IMR-90 (cell line): ENCODE measurements at regions not wholly inside any gene's neighbourhood (a gene's known extent, or its start where the extent isn't known, plus 50 kb on each side); places are given as distances from the start of the nearest gene placed in this dataset.

Experiments used
- ATAC-seq: fragments of 200-7000 bp; cut with Tn5 transposase; 2 replicates; pipeline ENCODE4 v1.9.1; 2020; ENCODE audit warnings: low read depth, mild to moderate bottlenecking, moderate library complexity
- BruUV-seq: library from RNA; stranded (reverse); fragments of 400-500 nt; replicated peaks from 2 replicates; lab custom pipeline; 2021; lab: Mats Ljungman, UMichigan
- CTCF ChIA-PET: fragments of 300-600 bp; formaldehyde crosslinking; extraction: SDS; loops from one replicate; lab custom pipeline; 2021; ENCODE audit warnings: antibody characterized with exemption; lab: Yijun Ruan, JAX
- POLR2A ChIA-PET: fragments of 300-600 bp; sonication (Branson Sonifier 250); formaldehyde crosslinking; loops from one replicate; lab custom pipeline; 2022; ENCODE audit warnings: antibody characterized with exemption; ENCODE audit not compliant: unreplicated experiment; lab: Charles Lee
- DNase-seq: peaks from one replicate; pipeline ENCODE4 v3.0.0; 2013
- H2AFZ ChIP-seq: replicated peaks from 2 replicates; pipeline ENCODE3; 2013; ENCODE audit warnings: low read length, mild to moderate bottlenecking; ENCODE audit not compliant: poor library complexity
- H2AK5ac ChIP-seq: 2 replicates; pipeline ENCODE4 v1.6.1; 2013; ENCODE audit warnings: low read depth, low read length, inconsistent platforms
- H2AK9ac ChIP-seq: replicated peaks from 2 replicates; pipeline ENCODE3; 2013; ENCODE audit warnings: mild to moderate bottlenecking, low read depth, low read length, moderate library complexity; ENCODE audit not compliant: poor library complexity
- H2BK120ac ChIP-seq: 2 replicates; pipeline ENCODE4 v1.6.1; 2013; ENCODE audit warnings: low read depth, low read length, inconsistent platforms
- H2BK15ac ChIP-seq: 3 replicates; pipeline ENCODE4 v1.6.1; 2013; ENCODE audit warnings: low read depth, low read length, inconsistent platforms
- H2BK20ac ChIP-seq: 2 replicates; pipeline ENCODE4 v1.6.1; 2013; ENCODE audit warnings: low read depth, mild to moderate bottlenecking, inconsistent platforms, low read length, moderate library complexity
- H2BK5ac ChIP-seq: 2 replicates; pipeline ENCODE4 v1.6.1; 2013; ENCODE audit warnings: mild to moderate bottlenecking, low read depth, low read length, inconsistent platforms; ENCODE audit not compliant: poor library complexity, severe bottlenecking
- H3K14ac ChIP-seq: replicated peaks from 2 replicates; pipeline ENCODE4 v1.6.1; 2013; ENCODE audit warnings: low read depth, low read length, inconsistent platforms
- H3K18ac ChIP-seq: 2 replicates; pipeline ENCODE4 v1.6.1; 2013; ENCODE audit warnings: low read depth, low read length, control low read depth
- H3K23ac ChIP-seq: 2 replicates; pipeline ENCODE4 v1.6.1; 2013; ENCODE audit warnings: low read depth, low read length, inconsistent platforms
- H3K27ac ChIP-seq: 2 replicates; pipeline ENCODE4 v1.5.1; 2013; ENCODE audit warnings: mild to moderate bottlenecking, control low read depth, low read length; ENCODE audit not compliant: insufficient read depth
- H3K27me3 ChIP-seq: 2 replicates; pipeline ENCODE4 v1.6.1; 2013; ENCODE audit warnings: low read length; ENCODE audit not compliant: control insufficient read depth, insufficient read depth
- H3K36me3 ChIP-seq: 2 replicates; pipeline ENCODE4 v1.6.1; 2013; ENCODE audit warnings: low read length, mixed read lengths; ENCODE audit not compliant: control insufficient read depth, insufficient read depth
- H3K4ac ChIP-seq: 2 replicates; pipeline ENCODE4 v1.6.1; 2013; ENCODE audit warnings: low read depth, low read length, inconsistent platforms
- H3K4me1 ChIP-seq: 2 replicates; pipeline ENCODE4 v1.6.1; 2013; ENCODE audit warnings: low read length, mixed read lengths; ENCODE audit not compliant: control insufficient read depth, insufficient read depth
- H3K4me2 ChIP-seq: 2 replicates; pipeline ENCODE4 v1.6.1; 2013; ENCODE audit warnings: low read depth, mild to moderate bottlenecking, control low read depth, low read length, moderate library complexity
- H3K4me3 ChIP-seq: 2 replicates; pipeline ENCODE4 v1.5.1; 2013; ENCODE audit warnings: low read depth, mild to moderate bottlenecking, control low read depth, low read length, moderate library complexity; ENCODE audit not compliant: insufficient read depth
- H3K56ac ChIP-seq: 2 replicates; pipeline ENCODE4 v1.6.1; 2013; ENCODE audit warnings: low read length, inconsistent platforms; ENCODE audit not compliant: insufficient read depth; ENCODE audit errors: extremely low read depth
- H3K79me1 ChIP-seq, 2 experiments: 2 replicates each; pipeline ENCODE4 v1.6.1; 2013; ENCODE audit warnings: low read length in 2 of 2, inconsistent platforms in 1 of 2, low read depth in 1 of 2
- H3K9ac ChIP-seq: 2 replicates; pipeline ENCODE4 v1.6.1; 2013; ENCODE audit warnings: low read depth, low read length, control low read depth
- H3K9me1 ChIP-seq: 2 replicates; pipeline ENCODE4 v1.6.1; 2013; ENCODE audit warnings: low read length, inconsistent platforms; ENCODE audit not compliant: insufficient read depth
- H3K9me3 ChIP-seq: 2 replicates; pipeline ENCODE4 v1.6.1; 2013; ENCODE audit warnings: low read length; ENCODE audit not compliant: control insufficient read depth, insufficient read depth
- H4K20me1 ChIP-seq: 2 replicates; pipeline ENCODE4 v1.6.1; 2013; ENCODE audit warnings: low read length, inconsistent platforms; ENCODE audit not compliant: insufficient read depth
- H4K5ac ChIP-seq: 2 replicates; pipeline ENCODE4 v1.6.1; 2013; ENCODE audit warnings: mild to moderate bottlenecking, low read depth, low read length, control low read depth
- H4K8ac ChIP-seq, 2 experiments: 2 replicates each; pipeline ENCODE4 v1.6.1; 2013; ENCODE audit warnings: low read depth in 2 of 2, low read length in 2 of 2, control low read depth in 1 of 2, inconsistent platforms in 1 of 2
- H4K91ac ChIP-seq: 2 replicates; pipeline ENCODE4 v1.6.1; 2013; ENCODE audit warnings: low read depth, low read length, inconsistent platforms; ENCODE audit not compliant: insufficient read depth
- CHD1 ChIP-seq: IDR thresholded peaks from 2 replicates; pipeline ENCODE4 v1.6.1; 2012; ENCODE audit warnings: low read depth, low read length, improper control_type of control experiment
- MAFK ChIP-seq: IDR thresholded peaks from 2 replicates; pipeline ENCODE4 v1.6.1; 2012; ENCODE audit warnings: low read depth, low read length, improper control_type of control experiment
- MXI1 ChIP-seq: IDR thresholded peaks from 2 replicates; pipeline ENCODE4 v1.6.1; 2012; ENCODE audit warnings: low read depth, mild to moderate bottlenecking, low read length, moderate library complexity, borderline replicate concordance
- NFE2L2 ChIP-seq: fragments of 150-350 bp; IDR thresholded peaks from 2 replicates; pipeline ENCODE4 v1.6.1; 2016; ENCODE audit warnings: low read depth, mild to moderate bottlenecking, low read length
- RAD21 ChIP-seq: IDR thresholded peaks from 2 replicates; pipeline ENCODE4 v1.6.1; 2012; ENCODE audit warnings: low read length, improper control_type of control experiment
- RCOR1 ChIP-seq: IDR thresholded peaks from 2 replicates; pipeline ENCODE4 v1.6.1; 2012; ENCODE audit warnings: mild to moderate bottlenecking, low read length, improper control_type of control experiment; ENCODE audit not compliant: insufficient replicate concordance
- dilution Hi-C: fragments of 300-500 bp; cut with HindIII; formaldehyde crosslinking; loops from one replicate; pipeline ENCODE4 v1.14.3; 2018; ENCODE audit warnings: low sequenced_read_pairs; ENCODE audit not compliant: unreplicated experiment
- in situ Hi-C: fragments of 300-500 bp; cut with MboI; formaldehyde crosslinking; loops from 3 replicates; pipeline ENCODE4 v1.14.3; 2019; ENCODE audit warnings: low sequenced_read_pairs, inconsistent platforms, mixed read lengths
- intact Hi-C: fragments of 100-400 bp; cut with micrococcal nuclease; formaldehyde crosslinking; loops from 2 replicates; pipeline ENCODE4 v1.10.0; 2022

DNA sequence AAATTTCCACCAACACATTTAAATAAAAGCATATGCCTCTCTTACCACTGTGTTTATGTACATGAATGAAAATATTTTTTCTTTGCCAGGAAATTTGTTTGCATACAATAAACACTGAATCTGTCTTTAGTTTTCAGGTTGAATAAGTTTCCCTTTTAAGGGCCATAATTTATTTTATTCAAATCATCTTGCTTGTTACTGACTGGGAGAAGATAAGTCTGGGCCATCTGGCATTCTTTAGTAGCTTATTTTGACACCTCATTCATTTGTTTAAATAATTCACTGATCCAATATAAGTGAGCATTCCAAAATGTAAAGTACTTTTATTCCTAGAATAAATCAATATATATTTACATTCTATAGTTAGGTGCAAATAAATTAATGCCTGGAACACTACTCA, 1001.3 kb downstream of the PLOD2 start:
- in situ Hi-C loops (no loop called here), intact Hi-C loops (no loop called here), dilution Hi-C loops (no loop called here)
- Histone ChIP-seq H3K56ac (no peak overlapping the region), H3K36me3 (no peaks in the 10 kb centered on the region), H2AK5ac (no peak overlapping the region), H3K4me1 (no peaks in the 10 kb centered on the region), H3K27ac (no peak overlapping the region), H3K23ac (no peak overlapping the region), H3K9ac (no peak overlapping the region), H3K14ac (no peak overlapping the region), H2AFZ (no peak overlapping the region), H3K4me2 (no peak overlapping the region), H3K4ac (no peak overlapping the region), H2BK20ac (no peak overlapping the region), H4K5ac (no peak overlapping the region), H3K27me3 (no peaks in the 10 kb centered on the region), H2BK5ac (no peak overlapping the region), H4K91ac (no peak overlapping the region), H4K20me1 (no peaks in the 10 kb centered on the region), H3K79me1 (no peaks in the 10 kb centered on the region), H2BK120ac (no peak overlapping the region), H3K9me1 (no peaks in the 10 kb centered on the region), H3K9me3 (no peaks in the 10 kb centered on the region; the same call in 1 of the 2 replicates), H2BK15ac (no peak overlapping the region), H4K8ac (no peak overlapping the region), H2AK9ac (no peak overlapping the region), H3K18ac (no peak overlapping the region), H3K4me3 (no peak overlapping the region)
- TF ChIP-seq RCOR1 (no peak), RAD21 (no peak), MXI1 (no peak), NFE2L2 (no peak), MAFK (no peak), CHD1 (no peak)
- no peak for DNase-seq
- ChIA-PET CTCF (no interaction called here), POLR2A (no interaction called here)
- ATAC-seq: no peak
- no TSS peak for BruUV-seq
